T-helper 17 cell (primary cell): ENCODE measurements at regions not wholly inside any gene's neighbourhood (a gene's known extent, or its start where the extent isn't known, plus 50 kb on each side); places are given as distances from the start of the nearest gene placed in this dataset.

Source experiments
- ATAC-seq: fragments of 150-1000 bp; cut with Tn5 transposase; 2 replicates; pipeline ENCODE4 v1.10.0; 2021; ENCODE audit warnings: mild to moderate bottlenecking, moderate library complexity
- DNase-seq, 3 donors: peaks; one replicate each; pipeline versions ENCODE4 v3.0.0 to v3.0.0-alpha.2; 2020 to 2021
- H3K9me3 ChIP-seq: one replicate; pipeline ENCODE4 v1.7.0; 2013; ENCODE audit warnings: low read length, mild to moderate bottlenecking; ENCODE audit not compliant: control insufficient read depth, poor library complexity, severe bottlenecking
- H3K27ac Mint-ChIP-seq: one replicate; pipeline ENCODE4 v1.8.0; 2022; ENCODE audit warnings: mild to moderate bottlenecking, moderate library complexity, mixed read lengths
- H3K27me3 Mint-ChIP-seq: one replicate; pipeline ENCODE4 v1.8.0; 2022; ENCODE audit warnings: mixed read lengths
- H3K36me3 Mint-ChIP-seq: one replicate; pipeline ENCODE4 v1.8.0; 2022; ENCODE audit warnings: low read depth, mixed read lengths
- H3K4me1 Mint-ChIP-seq: one replicate; pipeline ENCODE4 v1.8.0; 2022; ENCODE audit warnings: mild to moderate bottlenecking, mixed read lengths
- H3K4me3 Mint-ChIP-seq: one replicate; pipeline ENCODE4 v1.8.0; 2022; ENCODE audit warnings: mild to moderate bottlenecking, moderate library complexity, mixed read lengths

- no peak for DNase-seq
- H3K36me3 Mint-ChIP-seq, result peaks cover 4% of the 10 kb centered on the region
- H3K27me3 Mint-ChIP-seq, result peaks cover 42% of the 10 kb centered on the region
- peaks cover 5% of the 10 kb centered on the region for H3K9me3 ChIP-seq
- H3K27ac Mint-ChIP-seq, result no peak overlapping the region
- no peak for ATAC-seq
- H3K4me3 Mint-ChIP-seq, result no peak overlapping the region
- H3K4me1 Mint-ChIP-seq, result no peaks in the 10 kb centered on the region
These were observed 138.6 kb upstream of the VRK1 start for GRCh38 chr14:96658611-96659010.

GRCh38 chr14:96660123-96660522, 137.1 kb upstream of the VRK1 start:
- peaks cover 4% of the 10 kb centered on the region for H3K36me3 Mint-ChIP-seq
- peaks cover 49% of the 10 kb centered on the region for H3K27me3 Mint-ChIP-seq
- H3K27ac Mint-ChIP-seq, result no peak overlapping the region

GRCh38 chr14:96660667-96661066, 136.5 kb upstream of the VRK1 start:
- no peak overlapping the region for H3K4me3 Mint-ChIP-seq
- H3K9me3 ChIP-seq, result peaks cover 5% of the 10 kb centered on the region
- no peak overlapping the region for H3K27ac Mint-ChIP-seq
- peaks cover 54% of the 10 kb centered on the region for H3K27me3 Mint-ChIP-seq
- H3K36me3 Mint-ChIP-seq, result peaks cover 4% of the 10 kb centered on the region
- DNase-seq (no peak), ATAC-seq (no peak)
- no peaks in the 10 kb centered on the region for H3K4me1 Mint-ChIP-seq

More at GRCh38 chr14:96660123-96660522, 137.1 kb upstream of the VRK1 start:
- H3K9me3 ChIP-seq, result peaks cover 5% of the 10 kb centered on the region
- Mint-ChIP-seq H3K4me3 (no peak overlapping the region), H3K4me1 (no peaks in the 10 kb centered on the region)
- DNase-seq, result no peak
- ATAC-seq, result no peak

GRCh38 chr14:96661244-96661969, 135.8 kb upstream of the VRK1 start:
- Mint-ChIP-seq H3K27me3 (peaks cover 62% of the 10 kb centered on the region), H3K27ac (no peak overlapping the region), H3K4me3 (no peak overlapping the region), H3K4me1 (no peaks in the 10 kb centered on the region), H3K36me3 (peaks cover 6% of the 10 kb centered on the region)
- ATAC-seq (no peak), DNase-seq (no peak)
- H3K9me3 ChIP-seq, result peaks cover 5% of the 10 kb centered on the region

- H3K9me3 ChIP-seq, result peaks cover 1% of the 10 kb centered on the region
- H3K4me3 Mint-ChIP-seq, result no peak overlapping the region
- no peak for DNase-seq
- peaks cover 71% of the 10 kb centered on the region for H3K27me3 Mint-ChIP-seq
- no peak for ATAC-seq
- H3K27ac Mint-ChIP-seq, result no peak overlapping the region
- peaks cover 4% of the 10 kb centered on the region for H3K36me3 Mint-ChIP-seq
- no peaks in the 10 kb centered on the region for H3K4me1 Mint-ChIP-seq
These were observed 134.8 kb upstream of the VRK1 start for GRCh38 chr14:96662116-96662970.

GRCh38 chr14:96663076-96663475, 134.1 kb upstream of the VRK1 start:
- peaks cover 78% of the 10 kb centered on the region for H3K27me3 Mint-ChIP-seq
- no peak overlapping the region for H3K4me3 Mint-ChIP-seq
- H3K27ac Mint-ChIP-seq, result no peak overlapping the region
- DNase-seq (no peak), ATAC-seq (no peak)
- H3K4me1 Mint-ChIP-seq, result no peaks in the 10 kb centered on the region
- no peaks in the 10 kb centered on the region for H3K9me3 ChIP-seq
- H3K36me3 Mint-ChIP-seq, result peaks cover 4% of the 10 kb centered on the region

GRCh38 chr14:96663491-96664067, 133.6 kb upstream of the VRK1 start:
- Mint-ChIP-seq H3K36me3 (peaks cover 4% of the 10 kb centered on the region), H3K4me3 (no peak overlapping the region), H3K27me3 (peaks cover 83% of the 10 kb centered on the region), H3K27ac (no peak overlapping the region), H3K4me1 (no peaks in the 10 kb centered on the region)
- DNase-seq (no peak), ATAC-seq (no peak)
- no peaks in the 10 kb centered on the region for H3K9me3 ChIP-seq

GRCh38 chr14:96666088-96666487, 131.1 kb upstream of the VRK1 start:
- no peaks in the 10 kb centered on the region for H3K9me3 ChIP-seq
- no peak overlapping the region for H3K27ac Mint-ChIP-seq
- H3K27me3 Mint-ChIP-seq, result peaks cover 69% of the 10 kb centered on the region
- H3K36me3 Mint-ChIP-seq, result peaks cover 2% of the 10 kb centered on the region
- no peaks in the 10 kb centered on the region for H3K4me1 Mint-ChIP-seq
- ATAC-seq (no peak), DNase-seq (no peak)
- no peak overlapping the region for H3K4me3 Mint-ChIP-seq

- Mint-ChIP-seq H3K27me3 (peaks cover 63% of the 10 kb centered on the region), H3K4me1 (no peaks in the 10 kb centered on the region), H3K27ac (no peak overlapping the region), H3K4me3 (no peak overlapping the region), H3K36me3 (peaks cover 2% of the 10 kb centered on the region)
- H3K9me3 ChIP-seq, result no peaks in the 10 kb centered on the region
- ATAC-seq, result no peak
- no peak for DNase-seq
These were observed 126.8 kb upstream of the VRK1 start for GRCh38 chr14:96670391-96670790.

- no peaks in the 10 kb centered on the region for H3K9me3 ChIP-seq
- Mint-ChIP-seq H3K27ac (no peak overlapping the region), H3K36me3 (no peaks in the 10 kb centered on the region), H3K4me3 (no peak overlapping the region), H3K27me3 (peaks cover 62% of the 10 kb centered on the region), H3K4me1 (no peaks in the 10 kb centered on the region)
- no peak for ATAC-seq
- DNase-seq, result no peak
These were observed 126.0 kb upstream of the VRK1 start for GRCh38 chr14:96671218-96671617.

GRCh38 chr14:96673706-96674105, 123.5 kb upstream of the VRK1 start:
- Mint-ChIP-seq H3K4me1 (no peaks in the 10 kb centered on the region), H3K36me3 (no peaks in the 10 kb centered on the region), H3K4me3 (no peak overlapping the region), H3K27me3 (peaks cover 58% of the 10 kb centered on the region), H3K27ac (no peak overlapping the region)
- H3K9me3 ChIP-seq, result no peaks in the 10 kb centered on the region
- ATAC-seq, result no peak
- no peak for DNase-seq

GRCh38 chr14:96674121-96674520, 123.1 kb upstream of the VRK1 start:
- no peak for DNase-seq
- no peak for ATAC-seq
- no peaks in the 10 kb centered on the region for H3K4me1 Mint-ChIP-seq
- no peak overlapping the region for H3K27ac Mint-ChIP-seq
- H3K27me3 Mint-ChIP-seq, result peaks cover 56% of the 10 kb centered on the region
- H3K4me3 Mint-ChIP-seq, result no peak overlapping the region
- no peaks in the 10 kb centered on the region for H3K36me3 Mint-ChIP-seq
- H3K9me3 ChIP-seq, result no peaks in the 10 kb centered on the region

- no peaks in the 10 kb centered on the region for H3K36me3 Mint-ChIP-seq
- no peaks in the 10 kb centered on the region for H3K9me3 ChIP-seq
- H3K4me1 Mint-ChIP-seq, result no peaks in the 10 kb centered on the region
- peaks cover 60% of the 10 kb centered on the region for H3K27me3 Mint-ChIP-seq
- H3K27ac Mint-ChIP-seq, result no peak overlapping the region
- DNase-seq (no peak), ATAC-seq (no peak)
- no peak overlapping the region for H3K4me3 Mint-ChIP-seq
These were observed 121.0 kb upstream of the VRK1 start for GRCh38 chr14:96676166-96676565.
